HG02938 (cell line): ENCODE measurements at regions not wholly inside any gene's neighbourhood (a gene's known extent, or its start where the extent isn't known, plus 50 kb on each side); places are given as distances from the start of the nearest gene placed in this dataset.

Experiments
- ATAC-seq: cut with Tn5 transposase; IDR thresholded peaks from one replicate; pipeline ENCODE4 v1.9.1; 2021; ENCODE audit warnings: mild to moderate bottlenecking, moderate library complexity; ENCODE audit not compliant: unreplicated experiment

DNA sequence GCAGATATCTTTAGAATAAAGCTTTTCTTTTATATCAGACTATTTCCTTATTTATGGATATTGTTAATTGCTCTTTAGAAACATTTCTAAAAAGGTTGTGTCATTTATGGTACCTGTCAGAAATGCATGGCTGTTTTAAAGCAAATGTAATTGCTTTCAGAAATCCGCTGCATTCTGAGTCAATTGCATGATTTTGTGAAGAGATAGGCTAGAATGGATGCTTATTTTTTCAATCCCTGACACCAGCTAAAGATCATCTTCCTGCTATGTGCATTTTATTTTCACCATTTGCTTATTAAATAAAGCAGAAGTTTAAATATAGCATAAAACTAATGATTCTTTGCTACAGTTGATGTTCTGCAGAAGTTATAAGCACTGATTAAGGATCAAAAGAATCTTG, 170.2 kb upstream of the C9orf72 start:
- no peak for ATAC-seq

DNA sequence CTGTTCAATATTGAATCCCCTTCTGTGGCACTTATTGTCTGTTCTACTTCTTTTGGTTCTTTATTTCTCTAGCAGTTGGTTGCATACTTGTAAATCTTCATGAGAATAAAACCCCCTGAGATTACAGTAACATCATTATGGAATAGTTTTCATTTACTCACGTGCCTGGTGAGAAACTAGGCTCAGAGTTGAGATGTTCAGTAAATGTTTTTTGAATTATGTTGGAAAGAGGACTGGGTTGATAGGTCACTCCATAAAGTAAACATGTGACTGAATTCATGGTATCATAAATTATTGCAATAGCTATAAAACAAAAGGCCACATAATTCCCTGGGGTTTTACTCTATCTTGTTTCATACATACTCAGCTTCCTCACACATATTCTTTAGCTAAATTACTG, 174.2 kb upstream of the C9orf72 start:
- no peak for ATAC-seq

DNA sequence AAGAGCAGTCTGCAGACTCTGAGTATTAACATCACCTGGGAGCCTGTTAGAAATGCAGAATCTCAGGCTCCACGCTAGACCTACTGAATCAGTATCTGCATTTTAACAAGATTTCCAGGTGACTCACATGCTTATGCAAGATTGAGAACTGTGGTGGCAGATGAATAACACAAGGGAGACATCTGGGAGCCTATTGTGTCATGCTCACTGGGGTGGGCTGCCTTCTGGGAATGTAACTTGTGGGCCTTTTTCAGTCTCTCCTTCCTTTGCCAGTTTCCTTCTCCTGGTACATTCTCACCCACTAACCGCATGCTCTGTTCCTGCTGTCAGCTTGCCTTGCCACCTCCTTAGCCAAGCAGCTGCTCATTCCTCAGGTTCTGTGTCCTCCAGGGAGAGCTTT, 176.6 kb upstream of the C9orf72 start:
- no peak for ATAC-seq

DNA sequence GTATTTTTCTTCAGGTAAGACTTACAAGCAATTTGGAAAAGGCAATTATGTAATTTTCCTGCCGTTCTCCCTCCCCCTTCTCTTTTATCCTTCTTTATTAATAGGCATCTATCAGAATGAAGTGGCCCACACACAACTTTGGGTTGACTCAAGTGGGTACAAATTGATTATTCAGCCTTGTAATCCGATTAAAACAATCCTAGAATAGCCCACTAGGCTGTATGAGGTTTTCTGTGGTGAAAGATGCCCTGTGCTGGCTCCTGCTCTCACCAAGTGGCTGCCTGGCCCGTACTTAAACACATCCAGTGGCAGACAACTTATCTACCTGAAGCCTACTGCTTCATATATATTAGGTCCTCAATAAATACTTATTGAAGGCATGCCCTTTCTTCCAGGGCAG, 177.3 kb upstream of the C9orf72 start:
- no peak for ATAC-seq

DNA sequence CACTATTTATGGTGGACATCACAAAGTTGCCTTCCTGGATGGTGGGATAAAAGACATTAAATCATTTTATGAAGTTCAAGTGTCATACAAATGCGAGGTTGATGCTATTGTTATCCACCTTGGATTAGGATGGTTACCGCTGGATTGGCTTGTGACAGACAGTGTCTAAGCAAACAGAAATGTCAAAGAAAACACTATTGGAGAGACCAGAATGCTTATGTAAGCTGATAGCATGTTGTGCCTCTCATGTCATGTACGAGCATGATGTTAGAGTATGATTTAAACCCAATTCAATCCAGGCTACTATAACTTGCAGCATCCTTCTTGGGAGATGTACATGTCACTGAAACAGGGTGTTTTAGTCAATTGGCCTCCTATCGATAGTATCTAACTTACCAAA, 178.8 kb upstream of the C9orf72 start:
- no peak for ATAC-seq

DNA sequence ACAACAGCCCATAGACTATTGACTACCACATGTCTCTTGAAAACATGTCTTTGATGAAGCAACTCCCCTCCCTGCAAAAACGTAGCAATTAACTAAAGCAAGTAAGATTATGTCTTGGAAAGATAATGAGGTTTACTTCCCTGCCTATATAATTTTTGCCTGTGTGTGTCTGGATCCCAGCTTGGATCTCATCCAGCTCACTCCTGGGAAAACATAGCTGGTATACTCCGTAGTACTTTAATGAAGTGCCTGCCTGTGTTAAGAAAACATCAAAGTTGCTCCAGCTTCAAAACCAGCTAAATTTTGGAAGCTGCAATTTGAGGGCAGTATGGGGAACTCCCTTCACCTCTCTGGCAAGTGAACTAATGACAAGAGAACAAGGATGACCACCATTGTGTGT, 182.6 kb upstream of the C9orf72 start:
- ATAC-seq = no peak

DNA sequence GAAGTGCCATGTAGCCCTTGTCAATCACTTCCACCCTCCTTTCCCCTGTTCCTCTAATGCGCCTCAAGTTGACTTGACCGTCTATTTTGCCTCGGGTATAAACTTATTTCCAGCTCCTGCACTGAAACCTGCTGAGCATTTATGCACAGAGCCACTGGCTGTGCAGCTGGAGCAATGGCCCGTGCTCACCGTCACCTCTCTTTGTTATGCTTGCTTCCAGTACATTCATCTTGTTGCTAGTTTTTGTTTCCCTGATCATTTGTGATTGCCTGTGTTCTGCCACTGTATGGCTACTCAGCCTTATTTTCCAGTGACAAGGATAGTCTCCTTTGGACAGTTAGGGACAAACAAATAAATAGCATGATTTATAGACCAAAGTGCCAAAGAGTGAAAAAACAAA, 183.1 kb upstream of the C9orf72 start:
- no peak for ATAC-seq

DNA sequence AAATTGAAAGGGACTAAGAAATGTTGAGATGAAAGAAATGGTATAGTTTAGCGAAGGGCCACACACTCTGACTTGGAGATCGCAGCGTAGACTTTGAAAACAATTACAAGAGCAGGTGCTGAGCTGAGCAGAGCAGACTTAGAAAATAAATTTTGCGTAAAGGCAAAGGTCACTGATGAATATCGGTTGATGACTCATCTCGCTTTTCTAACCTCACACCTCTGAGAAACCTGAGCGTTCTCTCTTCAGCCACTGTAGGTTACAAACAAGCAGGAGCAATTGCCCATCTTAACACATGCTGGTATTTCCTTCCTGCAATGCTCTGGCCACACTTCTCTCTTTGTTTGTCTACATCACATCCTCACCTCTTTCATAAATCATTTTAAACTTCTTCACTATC, 190.6 kb upstream of the C9orf72 start:
- ATAC-seq = no peak

DNA sequence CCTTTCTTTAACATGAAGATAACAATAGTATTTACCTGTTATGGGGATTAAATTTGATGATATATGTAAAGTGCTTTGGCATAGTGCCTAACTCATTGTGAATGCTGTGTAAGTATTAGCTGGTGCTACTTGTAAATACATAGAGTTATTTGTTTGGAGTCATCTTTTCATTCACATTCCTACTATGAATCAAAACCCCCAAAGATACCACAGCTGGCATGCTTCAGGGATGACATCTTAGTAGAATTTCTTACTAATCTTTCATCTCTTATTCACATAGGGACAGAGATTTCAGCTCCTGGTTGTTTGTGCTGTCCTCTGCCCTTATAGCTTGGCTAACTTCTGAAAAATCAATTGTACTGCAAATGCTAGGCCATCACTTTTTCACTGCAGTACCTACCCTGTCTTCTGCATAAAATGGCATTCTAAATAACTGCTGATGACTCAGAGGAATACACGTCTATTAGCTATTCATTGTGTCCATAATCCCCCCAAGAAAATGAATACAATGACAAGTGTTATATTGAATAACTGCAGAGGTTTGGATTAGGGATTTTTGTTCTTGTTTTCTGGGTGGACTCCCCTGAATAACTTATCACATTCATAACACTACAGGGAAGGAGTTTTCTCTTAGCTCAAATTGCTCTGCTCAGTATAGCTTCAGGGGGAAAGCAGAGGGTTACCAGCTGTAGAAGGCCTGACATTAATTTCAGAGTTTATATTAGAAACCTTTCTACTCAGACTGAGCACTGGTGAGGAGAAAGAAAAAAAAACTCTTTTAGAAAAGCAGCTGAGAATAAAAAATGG, 192.2 kb upstream of the C9orf72 start:
- ATAC-seq = no peak

DNA sequence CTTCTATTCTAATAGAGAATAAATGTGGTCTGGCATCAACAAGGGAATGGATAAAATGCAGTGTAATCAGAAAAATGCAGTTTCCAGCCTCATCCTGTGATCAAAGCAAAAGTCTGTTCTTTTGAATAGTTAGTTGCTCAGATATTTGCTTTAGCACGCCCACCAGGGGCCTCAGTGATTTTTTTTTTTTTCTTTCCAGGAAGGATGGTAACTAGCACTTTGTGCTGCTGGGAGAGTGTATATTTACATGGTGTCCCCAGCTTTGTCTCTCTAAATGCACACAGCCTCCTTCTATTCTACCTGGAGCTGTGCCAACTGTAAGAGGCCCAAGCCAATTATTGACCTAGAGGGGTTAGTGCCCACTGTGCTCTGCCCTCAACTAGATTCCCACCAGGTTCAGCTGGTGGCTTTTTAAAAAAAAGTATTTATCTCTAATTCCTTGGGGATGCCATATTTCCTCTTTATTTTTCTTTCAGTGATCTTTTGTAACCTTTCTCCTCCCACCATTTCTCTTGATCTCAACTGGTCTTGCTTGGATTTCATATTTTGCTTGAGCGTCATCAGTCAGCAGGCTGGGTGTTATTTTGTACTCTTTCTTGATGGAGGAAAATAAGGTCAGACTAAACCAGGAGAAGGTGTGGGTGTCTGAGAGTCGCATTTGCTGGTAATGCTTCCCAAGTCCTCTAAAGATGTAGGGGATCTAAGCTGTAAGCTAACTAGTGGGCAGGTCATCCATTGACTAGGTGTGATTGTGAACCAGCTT, 193.0 kb upstream of the C9orf72 start:
- no peak for ATAC-seq

DNA sequence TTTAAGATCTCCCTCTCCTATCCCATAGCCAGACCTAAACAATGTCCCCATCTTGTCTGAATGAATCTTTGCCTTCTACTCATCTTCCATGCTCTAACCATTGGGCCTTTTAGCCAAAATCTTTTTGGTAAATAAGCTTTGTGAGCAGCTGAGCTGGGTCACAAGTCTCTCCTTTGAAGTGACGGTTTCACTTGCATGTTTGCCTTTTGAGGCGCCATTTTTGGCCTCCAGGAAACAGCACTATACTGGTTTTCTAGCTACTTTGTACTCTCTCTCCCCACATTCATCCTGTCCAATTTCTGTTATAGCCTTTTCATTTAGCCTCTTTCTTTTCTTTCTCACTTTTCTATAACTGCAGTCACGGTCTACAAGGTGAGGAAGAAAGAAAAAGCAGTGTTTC, 195.5 kb upstream of the C9orf72 start:
- no peak for ATAC-seq

DNA sequence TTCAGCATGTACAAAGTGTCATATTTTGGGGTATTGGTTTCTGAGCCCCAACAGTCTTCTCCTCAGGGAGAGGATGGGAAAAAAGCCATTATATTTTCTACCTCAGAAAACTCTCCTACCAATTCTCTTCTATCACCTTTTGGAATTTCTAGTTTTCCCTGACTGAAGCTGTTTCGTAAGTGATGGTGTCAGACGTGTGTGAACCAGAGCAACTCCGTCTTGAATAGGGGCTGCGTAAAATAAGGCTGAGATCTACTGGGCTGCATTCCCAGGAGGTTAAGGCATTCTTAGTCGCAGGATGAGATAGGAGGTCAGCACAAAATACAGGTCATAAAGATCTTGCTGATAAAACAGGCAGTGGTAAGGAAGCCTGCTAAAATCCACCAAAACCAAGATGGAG, 197.3 kb upstream of the C9orf72 start:
- ATAC-seq = no peak

DNA sequence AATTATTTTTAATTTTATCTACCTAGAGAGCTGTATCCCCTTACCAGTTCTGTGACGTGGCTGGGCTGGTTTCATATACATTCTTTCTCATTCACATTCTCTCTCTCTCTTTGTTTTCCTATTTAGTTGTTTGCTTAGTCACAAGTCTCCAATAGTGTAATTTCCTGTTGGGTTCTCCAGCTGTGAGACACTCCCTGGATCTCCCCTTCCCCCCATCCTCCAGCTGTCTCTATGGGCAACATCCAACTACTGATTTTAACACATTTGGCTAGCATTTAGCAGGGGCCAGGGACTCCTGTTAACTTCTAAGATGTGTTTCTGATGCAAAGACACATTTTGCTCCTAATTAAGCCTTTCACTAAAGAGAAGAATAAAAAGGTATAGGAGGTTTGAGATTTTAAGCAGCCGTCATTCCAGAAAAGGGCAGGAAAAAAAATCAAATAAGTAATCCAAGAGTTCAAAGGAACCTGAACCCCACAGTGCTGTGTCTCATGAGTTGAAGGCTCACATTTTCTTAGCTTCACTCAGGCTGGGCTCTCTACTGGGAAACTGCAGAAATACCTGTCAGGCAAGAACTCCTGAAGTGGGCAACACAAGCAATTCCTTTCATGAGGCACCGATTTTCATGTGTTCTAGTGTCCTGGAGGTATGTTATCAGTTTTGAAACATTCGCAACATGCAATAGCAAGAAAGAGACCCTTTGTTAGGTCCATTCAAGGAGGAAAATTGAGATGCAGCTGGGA, 198.7 kb upstream of the C9orf72 start:
- ATAC-seq = no peak

DNA sequence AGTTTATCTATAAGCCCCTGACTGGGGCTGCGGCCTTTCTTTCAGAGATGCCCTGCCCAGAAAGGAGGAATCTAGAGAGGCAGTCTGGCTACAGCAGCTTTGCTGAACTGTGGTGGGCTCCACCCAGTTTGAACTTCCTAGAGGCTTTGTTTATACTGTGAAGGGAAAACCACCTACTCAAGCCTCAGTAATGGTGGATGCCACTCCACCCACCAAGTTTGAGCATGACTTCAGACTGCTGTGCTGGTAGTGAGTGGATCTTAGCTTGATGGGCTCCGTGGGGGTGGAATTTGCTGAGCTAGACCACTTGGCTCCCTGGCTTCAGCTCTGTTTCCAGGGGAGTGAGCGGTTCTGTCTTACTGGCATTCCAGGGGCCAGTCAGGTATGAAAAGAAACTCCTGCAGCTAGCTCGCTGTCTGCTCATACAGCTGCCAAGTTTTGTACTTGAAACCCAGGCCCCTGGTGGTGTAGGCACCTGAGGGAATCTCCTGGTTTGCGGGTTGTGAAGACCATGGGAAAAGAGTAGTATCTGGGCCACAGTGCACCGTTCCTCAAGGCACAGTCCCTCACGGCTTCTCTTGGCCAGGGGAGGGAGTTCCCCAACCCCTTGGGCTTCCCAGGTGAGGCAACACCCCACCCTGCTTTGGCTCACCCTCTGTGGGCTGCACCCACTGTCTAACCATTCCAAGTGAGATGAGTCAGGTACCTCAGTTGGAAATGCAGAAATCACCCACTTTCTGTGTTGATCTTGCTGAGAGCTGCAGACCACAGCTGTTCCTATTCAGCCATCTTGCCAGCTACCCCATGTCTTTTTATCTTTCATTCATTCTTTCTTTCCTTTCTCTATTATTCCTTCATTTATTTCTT, 211.8 kb upstream of the C9orf72 start:
- ATAC-seq = peak; percentile 55

DNA sequence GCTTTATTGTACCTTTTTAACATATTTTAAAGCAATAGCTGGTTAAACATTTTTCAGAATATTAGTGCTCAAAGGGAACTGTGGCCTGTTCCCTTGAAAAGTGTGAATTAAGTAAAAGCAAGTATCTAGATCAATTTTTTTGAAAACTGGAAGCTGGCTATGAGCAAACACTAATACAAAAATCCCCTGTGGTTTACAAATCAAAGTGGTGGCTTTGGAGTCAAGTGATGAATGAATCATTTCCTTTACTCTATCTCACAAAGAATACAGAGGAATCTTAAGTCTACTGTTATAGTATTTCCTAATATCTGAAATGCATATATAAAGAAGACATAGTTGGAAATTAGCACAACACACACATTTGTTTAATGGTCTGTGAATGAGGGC, 212.4 kb upstream of the C9orf72 start:
- peak; percentile 87 for ATAC-seq

DNA sequence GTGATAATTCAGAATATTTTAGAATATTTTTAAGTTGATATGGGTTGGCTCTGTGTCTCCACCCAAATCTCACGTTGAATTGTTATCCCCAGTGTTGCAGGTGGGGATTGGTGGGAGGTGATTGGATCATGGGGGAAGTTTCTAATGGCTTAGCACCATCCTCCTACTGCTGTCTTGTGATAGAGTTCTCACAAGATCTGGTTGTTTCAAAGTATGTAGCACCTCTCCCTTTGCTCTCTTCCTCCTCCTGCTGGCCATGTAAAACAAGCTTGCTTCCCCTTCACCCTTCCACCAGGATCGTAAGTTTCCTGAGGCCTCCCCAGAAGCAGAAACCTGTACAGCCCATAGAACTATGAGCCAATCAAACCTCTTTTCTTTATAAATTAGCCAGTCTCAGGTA, 214.6 kb upstream of the C9orf72 start:
- no peak for ATAC-seq

DNA sequence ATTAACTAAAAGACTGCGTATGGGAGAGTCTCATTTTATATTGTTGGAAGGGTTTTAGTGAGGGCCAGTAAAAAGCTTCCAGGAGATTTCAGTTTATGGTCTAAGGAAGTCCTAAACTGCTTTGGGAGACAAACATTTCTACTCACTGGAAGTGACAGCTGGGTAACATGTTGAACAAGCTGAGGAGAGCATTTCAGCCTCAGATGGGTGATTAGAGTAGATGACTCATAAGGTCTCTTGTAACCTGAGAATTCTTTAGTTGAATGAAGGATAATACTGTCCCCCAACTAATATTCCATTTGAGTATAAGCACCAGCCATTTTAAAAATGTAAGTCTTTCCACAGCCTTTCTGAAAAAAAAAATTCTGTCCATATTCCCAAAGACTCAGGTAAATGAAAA, 218.0 kb upstream of the C9orf72 start:
- ATAC-seq = no peak

DNA sequence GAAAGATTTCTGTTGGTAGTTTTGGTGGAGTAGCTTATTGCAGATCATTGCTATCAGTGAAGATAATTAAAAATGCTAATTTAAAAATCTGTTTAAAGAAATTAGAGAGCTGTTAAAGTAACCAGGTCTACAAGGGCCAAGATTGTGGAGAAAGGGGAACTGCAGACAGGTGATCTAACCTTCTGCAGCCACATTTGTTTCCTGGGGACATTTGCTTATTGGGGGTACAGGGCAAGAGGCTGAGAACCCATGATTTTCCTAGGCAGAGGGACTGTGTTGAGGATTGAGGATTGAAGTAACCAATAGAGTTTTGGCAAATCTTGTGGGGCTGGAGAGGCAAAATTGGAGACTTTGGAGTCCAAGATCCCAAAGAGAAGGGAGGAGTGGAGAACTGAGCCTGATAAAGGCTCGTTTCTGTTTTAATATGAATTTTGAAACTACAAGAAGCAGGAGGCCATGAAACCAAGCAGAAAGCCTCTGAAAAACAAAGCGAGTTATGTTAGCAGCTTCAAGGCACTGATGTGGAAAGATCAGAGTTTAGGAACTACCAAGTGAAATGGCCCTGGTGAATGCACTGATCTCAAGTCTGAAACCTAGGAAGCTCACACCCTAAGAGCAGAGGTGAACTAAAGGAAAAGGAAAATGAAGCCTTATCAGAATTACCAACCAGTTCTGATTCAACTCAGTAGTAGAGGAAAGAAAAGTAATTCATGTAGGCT, 219.8 kb upstream of the C9orf72 start:
- ATAC-seq = peak; percentile 49

DNA sequence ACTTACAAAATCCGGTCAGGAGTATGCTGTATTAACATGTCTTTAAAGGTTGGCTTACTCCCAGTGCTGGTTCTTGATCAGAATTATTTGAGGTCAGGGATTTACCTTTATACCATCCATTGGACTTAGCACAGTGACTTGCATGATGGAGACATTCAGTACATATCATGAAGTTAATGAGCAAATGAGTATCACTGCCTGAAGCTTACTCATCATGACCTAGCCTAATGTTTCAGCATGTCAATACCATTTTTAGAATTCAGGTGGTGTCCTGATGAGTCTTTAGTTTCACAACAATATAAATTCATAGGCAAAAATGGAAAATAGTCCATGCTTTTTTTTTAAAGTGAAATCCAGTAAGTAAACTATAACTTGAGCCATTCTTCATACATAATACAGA, 226.0 kb upstream of the C9orf72 start:
- ATAC-seq = no peak

DNA sequence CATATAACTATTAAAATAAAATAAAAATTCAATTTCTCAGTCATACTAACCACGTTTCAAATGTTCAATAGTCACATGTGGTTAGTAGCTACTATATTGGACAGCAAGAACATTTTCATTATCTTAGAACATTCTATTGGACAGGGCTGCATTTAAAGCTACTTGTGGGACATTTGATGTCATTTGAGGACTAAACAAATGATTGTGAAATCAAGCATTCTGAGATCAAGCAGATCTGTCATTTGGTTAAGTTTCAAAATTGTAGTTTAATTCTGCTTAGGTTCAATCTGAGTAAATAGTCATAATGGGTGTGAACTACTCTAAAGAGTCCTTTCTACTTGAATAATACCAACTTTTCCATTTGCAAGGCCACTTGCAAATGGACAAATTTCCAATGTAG, 226.9 kb upstream of the C9orf72 start:
- ATAC-seq = no peak
